GM12891 (cell line): ENCODE measurements at regions not wholly inside any gene's neighbourhood (a gene's known extent, or its start where the extent isn't known, plus 50 kb on each side); places are given as distances from the start of the nearest gene placed in this dataset.

Source experiments
- POLR2A ChIP-seq: IDR thresholded peaks from 2 replicates; pipeline ENCODE4 v1.6.1; 2011; ENCODE audit warnings: low read depth, low read length, control low read depth
- POLR2AphosphoS5 ChIP-seq: IDR thresholded peaks from 2 replicates; pipeline ENCODE4 v1.6.1; 2011; ENCODE audit warnings: low read depth, low read length, control low read depth
- POU2F2 ChIP-seq: IDR thresholded peaks from 2 replicates; pipeline ENCODE4 v1.6.1; 2011; ENCODE audit warnings: low read depth, mild to moderate bottlenecking, control low read depth, low read length, moderate library complexity
- SPI1 ChIP-seq: IDR thresholded peaks from 2 replicates; pipeline ENCODE4 v1.6.1; 2011; ENCODE audit warnings: low read depth, low read length, control low read depth
- TAF1 ChIP-seq: IDR thresholded peaks from 2 replicates; pipeline ENCODE4 v1.6.1; 2011; ENCODE audit warnings: low read depth, low read length, control low read depth

DNA sequence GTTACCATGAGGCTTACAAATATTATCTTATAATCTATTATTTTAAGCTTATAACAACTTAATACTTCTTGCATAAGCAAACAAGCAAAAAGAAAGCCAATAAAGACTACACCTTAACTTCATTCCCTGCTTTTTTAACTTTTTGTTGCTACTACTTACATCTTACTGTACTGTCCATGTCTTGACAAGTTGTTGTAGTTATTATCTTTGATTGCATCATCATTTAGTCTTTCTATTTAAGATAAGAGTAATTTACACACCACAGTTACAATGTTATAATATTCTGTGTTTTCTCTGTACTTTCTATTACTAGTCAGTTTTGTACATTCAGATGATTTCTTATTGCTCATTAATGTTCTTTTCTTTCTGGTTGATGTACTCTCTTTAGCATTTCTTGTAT, 346.6 kb downstream of the SMARCA1 start:
- TF ChIP-seq POLR2A (no peak), POLR2AphosphoS5 (no peak), SPI1 (no peak), TAF1 (no peak), POU2F2 (no peak)
